Stimulated activated CD4-positive, alpha-beta T cell treated with anti-CD3 and anti-CD28 coated beads, Interleukin-4, amount 100 ng/mL, for 48 hours (primary cell): ENCODE measurements at regions not wholly inside any gene's neighbourhood (a gene's known extent, or its start where the extent isn't known, plus 50 kb on each side); places are given as distances from the start of the nearest gene placed in this dataset.

Experiments
- DNase-seq, 2 donors: peaks; one replicate each; pipeline ENCODE4 v3.0.0-alpha.2; 2020; ENCODE audit warnings: low read depth in 2 of 2

DNA sequence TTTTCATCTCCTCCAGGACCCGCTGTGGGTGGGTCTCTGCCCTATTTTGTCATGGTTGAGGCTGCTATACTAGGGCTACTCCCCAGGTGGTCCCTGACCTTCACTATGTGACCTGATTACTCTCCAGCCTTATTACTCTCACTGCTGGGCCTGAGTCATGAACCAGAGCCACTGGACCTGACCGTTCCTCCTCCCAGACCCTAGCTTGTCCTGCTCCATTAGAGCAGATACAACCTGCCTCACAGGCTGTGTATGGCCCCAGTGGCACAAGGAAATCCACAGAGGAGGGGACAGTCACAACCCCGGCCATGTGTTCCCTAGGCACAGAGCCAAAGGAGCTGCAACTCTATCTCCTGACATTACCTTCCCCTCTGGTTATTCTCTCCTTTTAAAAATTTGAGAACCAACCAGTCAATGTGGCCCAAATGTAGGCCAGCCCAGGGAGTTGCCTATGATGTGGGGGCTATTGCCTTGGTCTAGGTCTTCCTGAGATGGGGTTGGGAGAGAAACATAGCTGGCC lies 96.0 kb upstream of the FSTL4 start:
- DNase-seq: no peak

DNA sequence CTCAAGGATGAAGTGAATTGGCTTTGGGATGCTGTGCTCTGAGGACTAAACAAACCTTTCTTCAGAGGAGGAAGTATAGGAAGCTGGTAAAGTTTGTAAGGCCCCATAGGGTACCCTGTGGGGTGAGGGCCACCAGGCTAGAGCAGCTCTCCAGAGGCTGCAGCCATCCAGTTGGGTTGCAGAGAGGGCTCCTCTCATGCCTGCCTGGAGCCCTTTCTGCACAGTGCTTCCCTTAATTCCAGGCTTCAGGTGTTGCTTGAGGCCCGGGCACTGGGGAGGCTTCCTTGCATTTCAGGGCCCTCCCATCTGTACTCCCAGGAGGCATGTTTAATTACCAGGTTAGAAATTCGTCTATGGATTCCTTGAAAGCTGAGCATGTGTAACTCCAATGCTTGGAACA lies 95.3 kb upstream of the FSTL4 start:
- DNase-seq: no peak

DNA sequence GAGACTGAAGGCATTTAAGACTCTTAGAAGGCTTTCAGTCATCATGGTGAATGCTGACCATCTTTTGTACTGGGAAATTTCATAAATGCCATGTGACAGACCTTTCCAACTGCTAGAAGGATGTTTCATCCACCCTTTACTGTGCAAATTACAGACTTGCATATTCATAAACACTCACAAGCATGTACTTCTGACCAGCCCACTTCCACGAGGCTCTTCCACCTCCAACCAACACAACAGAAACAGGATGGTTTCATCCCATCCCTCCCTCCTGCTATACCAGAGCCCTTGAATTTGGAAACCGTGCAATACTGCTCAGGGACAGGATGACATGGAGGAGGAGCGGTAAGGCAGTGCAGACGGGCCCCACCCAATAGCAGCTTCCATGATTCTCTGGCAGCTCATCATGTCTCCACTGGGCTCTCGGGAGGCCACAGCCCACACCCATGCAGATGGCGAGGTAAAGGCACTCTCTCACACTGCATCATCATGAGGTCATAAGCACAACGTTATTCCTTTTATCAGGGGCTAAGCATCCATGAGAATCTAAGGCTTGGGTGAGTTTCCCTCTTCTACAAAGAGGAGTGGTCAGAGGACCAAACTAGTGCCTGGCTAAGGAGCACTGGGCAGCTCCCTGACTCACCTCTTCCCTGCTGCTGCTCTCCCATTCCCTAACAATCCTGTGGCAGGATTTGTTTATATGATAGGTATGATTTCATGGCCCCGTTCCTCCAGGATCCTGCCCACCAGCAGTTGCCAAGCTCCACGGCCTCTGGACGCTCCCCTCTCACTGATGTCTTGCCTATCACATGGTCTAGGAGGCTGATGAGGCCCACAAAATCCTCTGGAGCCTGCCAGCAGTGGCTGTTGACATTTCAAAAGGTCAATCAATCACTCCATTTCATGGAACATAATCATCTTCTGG lies 94.4 kb upstream of the FSTL4 start:
- no peak for DNase-seq

DNA sequence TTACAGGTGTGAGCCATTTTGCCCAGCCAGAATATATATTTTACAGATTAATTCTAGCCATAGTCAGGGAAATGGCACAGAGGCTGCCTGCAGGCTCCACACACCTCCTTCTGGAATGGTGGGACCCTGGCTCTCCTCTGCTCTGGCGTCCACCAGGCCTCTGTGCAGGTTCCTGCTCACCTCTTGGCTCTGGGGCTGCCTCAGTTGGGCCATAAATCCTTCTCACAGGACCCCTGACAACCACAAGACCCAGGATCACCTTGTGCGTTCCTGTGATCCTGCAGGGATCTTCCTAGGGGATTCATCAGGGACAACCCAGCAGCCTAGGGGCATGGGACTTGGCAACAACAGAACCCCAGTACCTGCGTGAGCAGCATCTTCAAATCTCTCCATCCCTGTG lies 93.0 kb upstream of the FSTL4 start:
- no peak for DNase-seq

DNA sequence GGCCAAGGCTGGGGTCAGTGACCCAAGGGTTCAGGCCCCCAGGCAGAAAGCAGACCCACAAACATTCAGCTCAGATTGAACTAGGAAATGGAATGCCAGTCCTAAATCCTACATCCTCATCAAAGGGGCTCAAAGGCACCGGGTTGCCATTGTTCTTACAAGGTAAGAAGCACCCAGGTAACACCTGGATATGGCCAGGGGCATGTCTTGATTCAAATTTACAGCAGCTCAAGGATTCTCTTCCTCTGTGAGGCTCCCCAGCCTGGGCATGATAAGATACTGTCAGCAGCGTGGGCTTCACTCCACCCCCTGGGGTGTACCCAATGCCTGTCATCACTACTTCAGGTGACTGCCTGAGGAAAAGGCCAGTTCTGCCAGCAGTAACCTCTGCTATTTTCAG lies 92.1 kb upstream of the FSTL4 start:
- no peak for DNase-seq

DNA sequence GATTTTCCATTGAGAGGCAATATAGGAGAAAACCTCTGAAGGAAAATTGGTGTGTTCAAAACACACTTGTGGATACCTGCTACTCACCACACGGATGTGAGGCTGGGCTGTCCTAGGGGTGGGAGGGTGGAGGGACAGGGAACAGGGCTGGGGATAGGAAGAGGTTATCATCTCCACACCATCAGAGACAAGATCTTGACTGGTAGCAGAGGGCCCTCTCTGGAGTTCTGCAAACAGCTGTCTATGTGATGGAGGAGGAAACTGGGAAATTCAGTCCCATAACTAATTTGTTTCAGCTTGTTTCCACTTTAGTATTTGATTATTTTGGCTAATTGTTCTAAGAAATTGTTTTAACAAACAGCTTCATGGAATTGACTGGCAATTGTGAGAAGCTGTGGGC lies 91.6 kb upstream of the FSTL4 start:
- no peak for DNase-seq

DNA sequence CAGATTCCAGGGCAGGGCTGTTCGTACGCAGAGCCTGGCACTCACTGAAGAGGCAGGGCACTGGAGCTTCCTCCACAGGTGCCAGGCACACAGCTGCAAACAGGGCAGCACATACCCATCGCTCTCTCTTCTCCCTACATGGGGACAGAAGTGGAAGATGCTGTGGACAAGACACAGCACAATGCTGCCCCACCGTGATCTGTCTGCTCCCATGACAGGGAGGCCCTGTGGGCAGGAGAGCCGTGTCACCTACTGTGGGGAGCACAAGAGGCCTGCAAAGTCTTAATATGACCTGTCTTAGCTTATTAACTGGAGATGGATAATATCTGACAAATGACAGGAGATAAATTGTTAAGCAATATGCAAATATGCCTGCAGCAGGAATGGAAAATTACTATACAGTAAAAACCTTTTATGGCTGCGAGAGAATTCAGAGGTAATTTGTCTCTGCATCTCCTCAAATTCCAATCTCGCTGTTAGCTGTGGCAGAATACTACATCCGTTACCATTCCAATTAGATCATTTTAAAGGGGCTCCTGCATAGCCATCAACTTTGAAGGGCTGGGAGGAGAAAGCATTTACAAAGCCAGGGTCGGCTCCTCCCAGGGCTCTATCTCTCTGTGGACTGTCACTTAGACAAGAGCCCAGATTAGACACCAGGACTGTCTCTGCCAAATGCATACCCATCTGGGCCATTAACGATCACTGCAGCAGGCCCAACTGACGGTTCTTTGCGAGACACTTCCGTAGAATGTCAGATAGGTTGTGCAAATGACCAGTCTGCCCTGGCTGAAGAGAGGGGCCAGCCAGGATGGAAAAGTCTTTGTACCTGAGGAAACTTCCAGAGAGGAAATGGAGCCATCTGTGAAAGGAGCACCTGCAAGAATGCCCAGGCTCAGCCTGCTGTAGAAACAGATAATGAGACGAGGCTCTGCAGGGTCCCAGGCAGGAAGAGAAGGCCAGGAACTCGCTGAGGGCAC lies 90.7 kb upstream of the FSTL4 start:
- no peak for DNase-seq

DNA sequence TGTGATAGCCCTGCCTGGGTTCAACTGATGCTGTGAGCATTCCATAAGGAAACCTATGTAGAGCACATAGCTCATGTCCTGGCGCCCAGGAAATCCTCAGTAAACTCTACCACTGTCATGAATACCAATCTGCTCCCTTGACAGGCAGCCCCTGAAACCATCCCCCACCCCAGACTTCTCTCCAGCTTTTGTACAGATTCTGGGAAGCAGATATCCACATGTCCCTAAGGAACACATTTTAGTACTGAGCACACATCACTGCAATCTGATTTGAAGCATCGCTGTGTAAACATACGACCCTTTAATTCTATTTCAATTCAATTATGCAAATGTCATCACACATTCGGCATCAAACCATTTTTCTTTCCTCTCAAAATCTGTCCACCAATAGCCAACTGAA lies 89.5 kb upstream of the FSTL4 start:
- DNase-seq: no peak

DNA sequence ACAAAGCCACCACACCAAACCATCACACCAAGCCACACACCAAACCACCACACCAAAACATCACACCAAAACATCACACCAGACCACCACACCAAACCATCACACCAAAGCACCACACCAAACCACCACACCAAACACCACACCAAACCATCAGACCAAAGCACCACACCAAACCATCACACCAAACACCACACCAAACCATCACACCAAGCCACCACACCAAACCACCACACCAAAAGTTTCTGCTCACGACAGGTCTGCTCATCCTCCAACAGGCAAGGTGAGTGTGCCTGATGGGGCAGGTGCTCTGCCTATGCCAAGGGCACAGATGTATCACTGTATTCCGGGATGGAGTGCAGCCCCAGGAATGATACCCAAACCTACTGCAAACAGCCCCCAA lies 87.9 kb upstream of the FSTL4 start:
- no peak for DNase-seq

DNA sequence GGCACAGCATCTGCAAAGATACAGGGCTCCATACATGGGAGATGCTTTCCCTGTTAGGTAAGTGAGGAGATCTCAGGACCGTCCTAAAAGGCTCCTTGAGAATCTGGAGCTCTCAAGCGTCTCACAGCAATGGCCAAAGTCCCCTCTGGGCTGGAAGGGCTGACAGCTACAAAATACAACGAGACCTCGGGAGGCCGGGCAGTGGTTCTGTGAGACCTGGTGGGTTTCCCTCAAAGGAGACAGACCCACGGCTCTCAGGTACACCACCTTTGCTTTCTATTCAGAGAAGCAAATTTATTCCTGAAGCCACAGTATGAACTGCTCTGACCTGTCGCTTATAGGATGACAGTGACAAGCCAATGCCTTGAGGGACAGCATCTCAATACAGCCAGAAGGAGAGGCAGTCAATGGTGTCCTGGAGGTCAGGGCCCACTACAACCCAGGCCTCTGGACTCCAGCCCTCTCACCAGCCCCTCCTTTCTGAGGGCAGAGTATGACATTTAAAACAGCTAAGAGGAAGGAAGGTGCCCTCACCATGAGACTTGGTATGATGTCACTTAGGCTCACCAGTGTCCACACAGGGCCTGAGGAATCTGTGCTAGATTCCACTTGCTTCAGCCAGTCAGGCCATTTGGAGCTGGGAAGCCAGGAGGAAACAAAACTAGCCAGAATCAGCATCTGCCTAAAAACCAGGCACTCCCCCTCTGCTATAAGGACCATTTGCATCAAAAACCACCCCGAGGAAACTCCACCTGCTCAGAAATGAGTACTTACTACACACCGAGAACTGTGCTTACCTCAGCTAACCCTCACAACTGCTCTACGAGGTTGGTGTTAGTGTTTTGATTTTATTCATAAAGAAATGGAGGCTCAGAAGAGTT lies 86.5 kb upstream of the FSTL4 start:
- no peak for DNase-seq

DNA sequence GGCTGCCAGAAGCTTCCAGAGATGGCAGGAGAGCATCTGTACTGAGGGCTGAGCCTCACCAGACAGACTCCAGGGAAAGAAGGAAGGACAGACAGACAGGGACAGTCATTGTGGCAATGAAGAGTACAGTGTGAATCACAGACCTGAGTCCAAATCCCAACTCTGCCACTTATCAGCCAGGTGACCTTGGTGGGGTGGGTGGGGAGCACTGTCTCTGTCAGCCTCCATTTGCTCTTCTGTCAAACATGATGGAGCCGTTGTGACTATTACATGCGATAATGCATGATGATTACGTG lies 85.9 kb upstream of the FSTL4 start:
- no peak for DNase-seq

DNA sequence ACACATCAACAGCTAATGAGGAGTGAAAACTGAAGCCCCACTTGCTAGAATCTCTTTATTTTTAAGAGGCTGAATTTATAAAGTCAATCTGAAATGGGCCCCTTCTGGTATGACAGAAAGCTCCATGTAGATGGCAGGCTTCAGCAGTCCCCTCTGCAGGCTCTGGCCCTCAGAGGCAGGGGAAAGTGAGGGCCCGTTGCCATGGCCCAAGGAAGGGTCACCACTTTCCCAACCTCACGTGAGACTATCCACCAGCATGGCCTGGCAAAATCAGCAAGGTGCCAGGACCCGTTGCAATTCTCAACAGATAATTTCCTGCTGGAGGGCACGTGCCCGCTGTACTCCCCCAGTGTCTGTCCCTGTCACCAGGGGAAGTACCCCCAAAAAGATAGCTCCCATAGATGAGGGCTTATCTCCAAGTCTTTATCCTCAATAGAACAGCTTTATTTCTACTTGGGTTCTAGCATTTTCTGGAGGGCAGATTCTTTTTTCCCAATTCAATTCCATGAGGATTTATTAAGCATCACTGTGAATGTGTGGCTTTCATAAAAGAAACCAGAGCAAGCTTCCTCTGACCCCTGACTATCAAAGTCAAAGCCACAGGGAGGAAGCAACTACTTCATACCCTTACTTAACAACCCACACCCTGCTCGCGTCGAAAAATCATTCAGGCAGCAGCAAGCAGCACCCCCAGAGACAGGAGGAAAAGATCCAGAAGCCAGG lies 85.4 kb upstream of the FSTL4 start:
- no peak for DNase-seq

DNA sequence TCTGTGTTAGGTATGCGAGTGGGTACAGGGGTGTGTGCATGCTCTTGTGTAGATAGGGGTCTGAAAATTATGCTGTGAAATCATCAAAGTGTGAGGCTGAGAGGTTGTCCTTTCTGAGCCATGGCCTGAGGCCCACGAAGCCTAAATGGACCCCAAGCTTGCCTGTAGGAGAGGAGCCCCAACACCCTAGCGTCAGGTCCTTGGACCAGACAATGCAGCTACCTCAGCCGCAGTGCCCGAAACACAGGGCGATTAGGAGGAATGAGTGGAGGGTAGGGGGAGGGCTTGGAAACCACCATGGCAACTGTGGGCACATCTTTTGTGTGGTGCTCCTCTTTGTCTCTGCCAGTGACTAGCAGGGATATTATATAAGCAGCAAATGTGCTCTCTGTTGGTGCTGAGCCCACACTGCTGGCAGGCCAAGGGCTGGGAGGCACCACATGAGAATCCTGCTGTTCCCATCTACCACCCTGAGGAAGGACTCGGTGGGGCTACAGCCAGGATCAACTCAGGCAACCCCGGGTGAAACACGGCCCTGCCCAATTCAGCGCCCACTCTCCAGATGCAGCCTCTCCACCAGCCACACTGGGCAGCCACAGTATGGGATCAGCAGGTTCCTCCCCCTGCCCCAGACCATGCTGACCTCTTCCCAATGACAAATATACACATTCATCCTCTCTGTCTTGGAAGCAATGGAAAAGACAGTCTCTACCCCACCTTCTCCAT lies 84.6 kb upstream of the FSTL4 start:
- no peak for DNase-seq

DNA sequence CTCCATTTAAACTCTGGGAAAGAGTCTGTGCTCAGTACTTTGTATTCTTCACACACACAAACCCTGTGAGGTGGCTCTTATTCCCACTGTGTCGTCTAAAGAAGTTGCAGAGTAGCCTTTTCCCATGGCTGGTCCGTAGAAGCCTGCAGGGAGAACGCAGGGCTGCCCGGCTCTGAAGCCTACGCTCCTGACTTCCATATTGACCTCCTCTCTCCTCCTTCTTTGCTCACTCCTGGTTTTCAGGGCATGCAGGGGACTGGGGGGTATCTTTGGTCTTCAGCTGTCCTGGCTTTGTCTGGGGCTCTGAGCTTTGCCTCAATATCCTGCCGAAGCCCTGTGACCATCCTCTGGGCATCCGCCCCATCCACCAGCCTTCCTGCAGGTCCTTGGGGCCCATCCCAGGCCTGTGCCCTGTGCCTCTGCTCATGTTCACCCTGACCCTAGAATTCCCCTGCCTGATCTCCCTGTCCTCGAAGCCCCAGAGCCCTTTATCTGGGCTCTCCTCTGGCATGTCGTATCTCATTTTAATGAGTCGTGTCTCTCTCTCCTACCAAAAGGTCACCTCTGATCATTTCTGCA lies 83.8 kb upstream of the FSTL4 start:
- DNase-seq: no peak

DNA sequence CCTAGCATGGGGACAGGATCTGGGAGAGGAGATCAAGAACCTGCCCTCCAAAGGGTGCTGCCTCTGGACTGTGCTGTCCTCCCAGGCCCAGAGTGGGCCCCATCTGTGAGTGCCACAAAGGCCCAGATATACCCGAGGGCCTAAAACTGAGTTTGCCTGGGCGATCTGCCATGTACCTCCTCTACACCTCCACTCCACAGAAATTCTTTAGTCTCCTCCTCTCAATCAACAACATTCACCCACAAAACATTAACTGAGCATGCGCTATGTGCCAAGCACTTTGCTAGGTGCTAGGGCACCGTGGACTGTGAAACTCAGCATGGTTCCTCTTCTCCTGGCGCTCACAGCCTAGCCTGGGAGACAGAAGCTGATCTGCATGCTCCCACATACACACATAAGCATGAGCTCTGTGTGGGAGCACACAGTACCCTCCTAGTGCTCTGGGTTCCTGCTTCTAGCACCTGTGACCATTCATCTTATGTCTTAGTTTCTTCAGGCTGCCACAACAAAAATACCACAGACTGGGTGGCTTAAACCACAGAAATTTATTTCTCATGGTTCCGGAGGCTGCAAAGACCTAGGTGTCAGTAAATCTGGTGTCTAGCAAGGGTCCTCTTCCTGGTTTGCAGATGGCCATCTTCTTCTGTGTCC lies 82.0 kb upstream of the FSTL4 start:
- DNase-seq: no peak

DNA sequence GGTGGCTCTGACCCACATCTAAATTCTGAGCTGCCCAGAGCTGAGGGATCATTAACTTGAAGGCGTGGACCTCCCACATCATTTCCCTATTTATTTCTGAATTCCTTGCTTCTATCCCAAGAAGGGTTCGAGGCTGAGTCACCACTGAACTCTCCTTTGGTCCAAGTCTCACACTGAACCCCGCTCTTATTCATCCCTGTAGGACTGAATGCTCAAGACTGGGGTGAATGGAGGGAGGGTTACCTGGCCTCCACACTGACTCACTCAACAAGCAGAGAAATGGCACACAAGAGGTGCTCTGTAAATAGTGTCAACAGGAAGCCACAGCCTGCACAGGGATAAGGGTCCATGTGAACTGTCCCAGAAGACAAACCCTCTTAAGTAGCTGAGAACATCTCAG lies 79.1 kb upstream of the FSTL4 start:
- no peak for DNase-seq

DNA sequence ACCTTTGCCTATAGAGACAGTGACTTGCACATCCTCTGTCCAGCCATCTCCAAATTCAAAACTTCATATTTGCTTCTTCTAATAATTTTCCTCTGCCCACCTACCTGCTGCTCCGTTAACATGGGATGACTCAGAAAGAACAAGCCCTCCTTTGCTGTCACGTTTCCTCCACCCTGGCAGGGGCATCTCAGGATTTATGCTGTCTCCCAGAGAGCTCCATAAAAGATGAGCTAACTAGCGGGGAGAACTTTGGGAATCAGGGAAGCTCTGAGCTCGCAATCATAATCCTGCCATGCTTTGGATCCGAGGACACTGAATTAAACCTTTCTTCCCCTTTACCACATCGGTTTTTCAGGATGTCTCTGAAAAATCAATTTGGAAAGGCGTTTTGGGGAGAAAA lies 78.4 kb upstream of the FSTL4 start:
- no peak for DNase-seq

DNA sequence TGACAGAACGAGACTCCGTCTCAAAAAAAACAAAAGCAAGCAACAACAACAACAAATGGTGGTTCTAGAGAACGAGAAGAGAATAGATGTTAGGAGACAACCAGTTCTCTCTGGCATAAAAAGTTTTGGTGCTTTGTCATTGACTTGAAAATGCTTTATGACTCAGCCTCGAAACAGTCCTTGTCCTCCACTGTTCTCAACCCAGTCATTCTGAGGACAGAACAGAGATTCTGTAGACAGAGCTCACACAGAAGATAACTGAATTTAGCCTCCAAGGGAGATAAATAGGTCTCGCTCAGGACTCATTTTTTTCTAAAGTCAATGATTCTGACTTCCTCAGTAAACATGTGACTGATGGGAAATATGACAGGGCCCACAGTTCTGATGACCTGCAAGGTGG lies 76.0 kb upstream of the FSTL4 start:
- no peak for DNase-seq
